Neural cell (in vitro differentiated cells): ENCODE measurements at regions not wholly inside any gene's neighbourhood (a gene's known extent, or its start where the extent isn't known, plus 50 kb on each side); places are given as distances from the start of the nearest gene placed in this dataset.

Experiments used
- H2AFZ ChIP-seq: fragments of 200-600, 300-800 bp; sonication (generic), shearing (Covaris generic); 2 replicates; pipeline ENCODE4 v1.6.0; 2014; ENCODE audit warnings: low read depth, mild to moderate bottlenecking, antibody characterized with exemption, low read length, moderate library complexity
- H3F3A ChIP-seq: fragments of 200-600 bp; shearing (Covaris generic); 2 replicates; pipeline ENCODE4 v1.6.1; 2016; ENCODE audit warnings: mild to moderate bottlenecking, moderate library complexity, mixed read lengths, antibody characterized with exemption, low read length; ENCODE audit not compliant: insufficient read depth, poor library complexity, severe bottlenecking
- H3K27ac ChIP-seq: fragments of 200-600, 300-800 bp; sonication (generic), shearing (Covaris generic); 2 replicates; pipeline ENCODE4 v1.5.1; 2014; ENCODE audit warnings: mild to moderate bottlenecking, low read length, moderate library complexity
- H3K27me3 ChIP-seq: fragments of 300-800, 200-600 bp; sonication (generic), shearing (Covaris generic); 2 replicates; pipeline ENCODE4 v1.6.0; 2014; ENCODE audit warnings: mild to moderate bottlenecking, low read depth, low read length, moderate library complexity; ENCODE audit not compliant: insufficient read depth
- H3K36me3 ChIP-seq: fragments of 300-800, 200-600 bp; sonication (generic), shearing (Covaris generic); 2 replicates; pipeline ENCODE4 v1.5.1; 2014; ENCODE audit warnings: mild to moderate bottlenecking, antibody characterized with exemption, low read length, moderate library complexity; ENCODE audit not compliant: insufficient read depth
- H3K4me2 ChIP-seq: fragments of 300-800, 200-600 bp; sonication (generic), shearing (Covaris generic); 2 replicates; pipeline ENCODE4 v1.6.0; 2014; ENCODE audit warnings: mild to moderate bottlenecking, low read length
- H3K4me3 ChIP-seq: fragments of 300-800, 200-600 bp; sonication (generic), shearing (Covaris generic); 2 replicates; pipeline ENCODE4 v1.5.1; 2014; ENCODE audit warnings: mild to moderate bottlenecking, low read length, moderate library complexity
- H3K79me2 ChIP-seq: fragments of 200-600 bp; shearing (Covaris generic); replicated peaks from 2 replicates; pipeline ENCODE4 v1.6.0; 2014; ENCODE audit warnings: mild to moderate bottlenecking, low read length, moderate library complexity; ENCODE audit not compliant: insufficient read depth
- H3K9ac ChIP-seq: fragments of 300-800, 200-600 bp; sonication (generic), shearing (Covaris generic); 2 replicates; pipeline ENCODE4 v1.6.1; 2016; ENCODE audit warnings: mild to moderate bottlenecking, low read length, mixed read lengths
- H3K9me2 ChIP-seq: fragments of 200-600 bp; shearing (Covaris generic); 2 replicates; pipeline ENCODE4 v1.6.1; 2016; ENCODE audit warnings: mild to moderate bottlenecking, low read length, mixed read lengths; ENCODE audit not compliant: insufficient read depth
- H3K9me3 ChIP-seq: fragments of 200-600, 300-800 bp; sonication (generic), shearing (Covaris generic); 2 replicates; pipeline ENCODE4 v1.6.1; 2016; ENCODE audit warnings: mild to moderate bottlenecking, mixed run types, low read length, moderate library complexity, mixed read lengths
- H4K20me1 ChIP-seq: fragments of 200-600 bp; shearing (Covaris generic); 2 replicates; pipeline ENCODE4 v1.6.1; 2016; ENCODE audit warnings: mild to moderate bottlenecking, mixed run types; ENCODE audit not compliant: insufficient read depth
- CTCF ChIP-seq: fragments of 450-650 bp; IDR thresholded peaks from 2 replicates; pipeline ENCODE4 v1.5.1; 2014; ENCODE audit warnings: antibody characterized with exemption, mild to moderate bottlenecking, moderate library complexity; ENCODE audit not compliant: poor library complexity, severe bottlenecking
- EP300 ChIP-seq: fragments of 450-650 bp; conservative IDR thresholded peaks from 2 replicates; pipeline ENCODE4 v1.6.1; 2014; ENCODE audit warnings: antibody characterized with exemption, mild to moderate bottlenecking, moderate library complexity; ENCODE audit not compliant: poor library complexity, severe bottlenecking
- EZH2 ChIP-seq: fragments of 200-600, 300-800 bp; shearing (Covaris generic), sonication (generic); IDR thresholded peaks from 2 replicates; pipeline ENCODE4 v1.6.1; 2014; ENCODE audit warnings: antibody characterized with exemption, low read length, borderline replicate concordance, mild to moderate bottlenecking; ENCODE audit not compliant: insufficient read depth, poor library complexity, severe bottlenecking
- MXI1 ChIP-seq: fragments of 450-650 bp; conservative IDR thresholded peaks from 2 replicates; pipeline ENCODE4 v1.6.1; 2014; ENCODE audit warnings: antibody characterized with exemption, mild to moderate bottlenecking; ENCODE audit not compliant: poor library complexity, severe bottlenecking
- POLR2AphosphoS5 ChIP-seq: IDR thresholded peaks from 2 replicates; pipeline ENCODE4 v1.6.1; 2012
- RAD21 ChIP-seq: fragments of 450-650 bp; conservative IDR thresholded peaks from 2 replicates; pipeline ENCODE4 v1.6.1; 2014; ENCODE audit warnings: antibody characterized with exemption, mild to moderate bottlenecking, moderate library complexity
- REST ChIP-seq: IDR thresholded peaks from 2 replicates; pipeline ENCODE4 v1.6.1; 2012; ENCODE audit warnings: borderline replicate concordance
- SMC3 ChIP-seq: fragments of 450-650 bp; conservative IDR thresholded peaks from 2 replicates; pipeline ENCODE4 v1.6.1; 2014; ENCODE audit warnings: antibody characterized with exemption, mild to moderate bottlenecking, moderate library complexity; ENCODE audit not compliant: poor library complexity
- TAF1 ChIP-seq: IDR thresholded peaks from 2 replicates; pipeline ENCODE4 v1.6.1; 2012; ENCODE audit warnings: low read depth

GRCh38 chr13:109644069-109644750 lies 142.2 kb downstream of the IRS2 start:
- Histone ChIP-seq H3K9me2 (no peaks in the 10 kb centered on the region), H3K9me3 (no peaks in the 10 kb centered on the region), H3F3A (no peaks in the 10 kb centered on the region), H3K27ac (no peak overlapping the region), H3K79me2 (no peaks in the 10 kb centered on the region), H3K9ac (no peak overlapping the region), H4K20me1 (no peaks in the 10 kb centered on the region), H2AFZ (no peak overlapping the region), H3K4me3 (no peak overlapping the region), H3K36me3 (no peaks in the 10 kb centered on the region), H3K4me2 (no peak overlapping the region), H3K27me3 (no peaks in the 10 kb centered on the region)
- TF ChIP-seq POLR2AphosphoS5, result no peak
- no peak for TF ChIP-seq RAD21
- no peak for TF ChIP-seq SMC3

DNA sequence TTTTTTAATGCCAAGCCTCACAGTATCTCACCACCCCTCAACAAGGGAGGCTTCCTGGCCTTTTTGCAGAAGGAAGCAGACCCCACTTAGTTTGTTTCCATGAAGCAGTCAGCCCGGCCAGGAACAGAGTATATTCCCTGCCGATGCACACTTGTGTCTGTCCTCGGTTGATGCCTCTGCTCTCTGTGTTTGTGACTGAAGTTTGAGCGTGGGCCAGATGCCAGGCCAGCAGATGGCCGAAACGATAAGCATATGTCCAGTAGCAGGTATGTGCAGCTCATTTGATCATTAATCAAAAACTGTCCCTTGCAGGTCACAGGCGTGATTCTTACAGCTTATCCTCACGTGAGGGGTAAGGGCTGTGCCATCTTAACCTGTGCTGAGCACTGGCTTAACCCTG lies 144.0 kb downstream of the IRS2 start:
- Histone ChIP-seq H3K36me3 (no peaks in the 10 kb centered on the region), H3K9me2 (no peaks in the 10 kb centered on the region), H3K4me2 (no peak overlapping the region), H3K27ac (no peak overlapping the region), H3K9ac (no peak overlapping the region), H4K20me1 (no peaks in the 10 kb centered on the region), H3F3A (no peaks in the 10 kb centered on the region), H3K9me3 (no peaks in the 10 kb centered on the region), H3K4me3 (no peak overlapping the region), H3K27me3 (no peaks in the 10 kb centered on the region), H3K79me2 (no peaks in the 10 kb centered on the region), H2AFZ (no peak overlapping the region)
- TF ChIP-seq REST (no peak), SMC3 (no peak), EZH2 (no peak), RAD21 (no peak), POLR2AphosphoS5 (no peak), TAF1 (no peak), MXI1 (no peak), CTCF (no peak), EP300 (no peak)

GRCh38 chr13:109636736-109637135 lies 149.6 kb downstream of the IRS2 start:
- Histone ChIP-seq H4K20me1 (no peaks in the 10 kb centered on the region), H3K9me2 (no peaks in the 10 kb centered on the region), H3K79me2 (no peaks in the 10 kb centered on the region), H3F3A (no peaks in the 10 kb centered on the region), H3K4me3 (no peak overlapping the region), H3K36me3 (no peaks in the 10 kb centered on the region), H3K4me2 (no peak overlapping the region), H2AFZ (no peak overlapping the region), H3K27ac (no peak overlapping the region), H3K9ac (no peak overlapping the region), H3K27me3 (no peaks in the 10 kb centered on the region), H3K9me3 (no peaks in the 10 kb centered on the region)
- TF ChIP-seq SMC3 (no peak), CTCF (no peak)
